GM18498 (cell line): ENCODE measurements at regions not wholly inside any gene's neighbourhood (a gene's known extent, or its start where the extent isn't known, plus 50 kb on each side); places are given as distances from the start of the nearest gene placed in this dataset.
A peak's percentile ranks its signal among the peaks of the same experiment; 100 is the strongest.

Experiments
- ATAC-seq: cut with Tn5 transposase; IDR thresholded peaks from one replicate; pipeline ENCODE4 v1.9.1; 2021; ENCODE audit warnings: mild to moderate bottlenecking, moderate library complexity; ENCODE audit not compliant: unreplicated experiment

DNA sequence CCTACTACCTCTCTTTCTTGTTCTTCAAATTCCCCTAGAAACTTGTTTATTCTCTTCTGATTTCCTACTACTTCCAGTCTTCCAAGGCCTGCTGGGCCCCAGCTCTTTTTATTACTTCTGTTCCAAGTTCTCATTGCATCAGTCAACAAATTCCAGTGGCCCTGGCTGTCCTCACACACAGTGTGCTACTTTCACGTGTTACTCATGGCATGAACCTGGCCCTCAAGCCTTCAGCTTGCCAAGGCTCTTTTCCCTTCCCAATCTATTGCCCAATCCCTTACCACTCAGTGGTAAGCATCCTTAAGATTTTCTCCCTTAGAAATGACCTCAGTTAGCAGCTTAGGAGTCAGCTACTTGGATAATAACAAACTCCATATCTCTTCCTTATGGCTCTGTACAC is 613.5 kb downstream of the LMO4 start:
- ATAC-seq = no peak

DNA sequence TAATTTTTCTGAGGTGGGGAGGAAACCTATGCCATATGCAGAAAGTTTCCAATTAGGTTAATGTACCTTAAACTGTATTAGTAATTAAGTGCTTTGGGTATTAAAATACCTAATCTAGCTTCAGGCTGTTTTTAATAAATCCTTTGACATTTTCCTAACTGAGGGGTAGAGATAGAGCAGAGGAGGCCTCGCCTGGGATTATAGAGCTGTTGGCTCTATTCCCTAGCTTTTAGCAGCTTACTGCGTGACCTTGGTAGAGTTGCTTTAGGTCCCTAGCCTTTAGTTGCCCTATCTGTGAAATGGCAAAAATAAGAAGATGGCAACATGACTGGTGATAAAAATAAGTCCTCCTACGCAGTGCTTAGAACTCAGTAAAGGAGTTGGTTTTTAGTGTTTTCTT is 621.0 kb downstream of the LMO4 start:
- no peak for ATAC-seq

DNA sequence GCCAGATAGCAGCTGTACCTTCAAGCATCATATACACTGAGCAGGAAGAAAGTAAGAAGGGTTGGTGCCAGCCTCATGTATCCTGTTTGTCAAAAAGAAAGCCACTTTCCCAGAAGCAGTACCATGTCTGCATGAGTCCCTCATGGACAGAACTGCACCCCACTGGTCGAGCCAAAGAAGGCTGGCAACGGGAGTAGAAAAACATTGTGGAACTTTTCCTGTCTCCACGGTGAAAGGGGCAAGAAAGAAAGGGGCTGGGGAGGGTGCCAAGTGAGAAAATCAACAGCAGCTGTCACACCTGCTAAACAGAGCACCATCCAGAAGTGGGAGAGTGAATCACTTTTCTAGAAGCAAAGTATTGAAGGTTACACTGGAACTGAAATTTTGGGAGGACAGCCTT is 621.7 kb downstream of the LMO4 start:
- ATAC-seq = no peak

DNA sequence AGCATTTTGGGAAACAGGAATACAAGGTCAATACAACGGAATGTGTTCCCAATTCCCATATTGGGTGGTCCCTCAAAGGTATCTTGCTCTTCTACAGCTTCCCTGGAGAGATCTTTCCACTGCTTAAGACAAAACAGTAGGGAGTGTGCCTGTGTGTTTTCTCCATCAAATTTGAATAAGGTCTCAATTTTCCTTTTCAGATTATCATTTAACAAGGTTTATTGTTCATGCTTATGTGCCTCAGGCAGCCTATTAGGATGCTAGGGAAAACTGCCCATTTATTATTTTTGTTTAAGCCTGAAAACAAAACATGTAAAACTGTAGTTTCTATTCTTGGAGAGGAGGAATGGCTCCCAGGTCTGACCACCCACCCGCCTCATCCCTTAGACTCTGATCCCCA is 622.7 kb downstream of the LMO4 start:
- no peak for ATAC-seq

GRCh38 chr1:87951852-87952251 is 623.2 kb downstream of the LMO4 start:
- ATAC-seq = no peak

DNA sequence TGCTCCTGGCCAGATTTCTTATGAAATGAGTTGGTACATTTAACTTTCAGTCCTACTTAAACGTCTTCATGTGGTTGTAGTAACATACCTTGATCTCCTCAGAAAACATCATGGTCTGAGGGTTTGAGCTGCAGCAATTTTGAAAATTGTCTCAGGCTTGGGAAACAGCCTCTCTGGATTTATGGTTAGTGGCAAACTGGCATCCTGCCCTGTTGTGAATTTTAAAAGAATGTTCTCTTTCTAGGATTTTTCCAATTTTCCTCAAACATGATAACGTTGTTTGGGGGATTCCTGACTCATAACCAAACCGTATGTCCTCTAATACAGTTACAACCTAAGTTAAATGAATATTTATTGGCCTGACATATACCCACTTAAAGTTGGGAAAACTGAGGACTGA is 624.4 kb downstream of the LMO4 start:
- ATAC-seq = no peak

DNA sequence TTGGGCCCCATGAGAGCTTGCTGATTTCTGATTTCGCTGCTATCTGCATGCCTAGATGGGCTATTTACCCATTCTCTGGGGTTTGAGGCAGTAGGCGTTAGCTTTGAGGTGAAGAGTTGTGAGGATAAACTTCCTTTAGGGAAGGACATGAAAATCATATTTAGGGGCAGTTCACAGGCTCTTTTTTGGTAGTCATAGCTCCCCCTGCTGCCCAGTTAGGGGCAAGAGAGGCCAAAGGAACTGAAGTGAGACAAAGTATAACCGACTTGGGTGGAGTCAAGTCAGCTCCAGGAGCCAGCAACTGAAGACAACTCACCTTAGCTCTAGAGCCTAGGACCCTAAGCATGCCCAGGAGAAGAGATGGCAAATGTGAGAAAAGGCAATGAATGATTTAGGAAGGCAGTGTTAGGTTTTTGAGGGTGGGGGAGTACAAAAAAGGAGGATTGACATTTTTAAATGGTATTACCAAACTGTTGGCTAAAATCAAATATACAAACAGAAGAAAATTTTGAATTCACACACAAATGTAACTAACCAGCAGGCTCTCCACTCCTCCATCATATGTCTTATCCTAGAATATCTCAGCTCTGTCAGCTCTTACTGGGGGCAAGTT is 625.2 kb downstream of the LMO4 start:
- ATAC-seq = peak; percentile 95

GRCh38 chr1:87955038-87955437 is 626.4 kb downstream of the LMO4 start:
- no peak for ATAC-seq

DNA sequence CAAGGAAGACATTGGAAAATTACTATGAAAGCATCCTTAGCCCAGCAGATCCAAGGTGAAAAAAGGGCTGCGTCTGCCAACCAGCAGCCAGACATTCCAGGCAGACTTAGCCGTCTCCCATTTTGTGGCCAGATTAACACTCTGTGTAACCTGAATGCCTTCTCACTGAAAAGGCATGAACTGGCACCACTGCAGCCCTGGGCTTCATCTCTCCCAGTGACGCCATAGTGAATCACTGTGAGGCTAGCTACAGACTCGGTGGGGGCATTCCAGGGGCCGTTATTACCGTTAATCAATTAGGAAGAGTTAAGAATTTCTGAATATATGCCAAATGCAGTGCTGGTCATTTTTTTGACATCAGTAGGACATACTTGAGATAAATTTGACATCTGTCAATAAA is 627.4 kb downstream of the LMO4 start:
- no peak for ATAC-seq

GRCh38 chr1:87956750-87957149 is 628.1 kb downstream of the LMO4 start:
- ATAC-seq = no peak

GRCh38 chr1:87957331-87957730 is 628.7 kb downstream of the LMO4 start:
- no peak for ATAC-seq

DNA sequence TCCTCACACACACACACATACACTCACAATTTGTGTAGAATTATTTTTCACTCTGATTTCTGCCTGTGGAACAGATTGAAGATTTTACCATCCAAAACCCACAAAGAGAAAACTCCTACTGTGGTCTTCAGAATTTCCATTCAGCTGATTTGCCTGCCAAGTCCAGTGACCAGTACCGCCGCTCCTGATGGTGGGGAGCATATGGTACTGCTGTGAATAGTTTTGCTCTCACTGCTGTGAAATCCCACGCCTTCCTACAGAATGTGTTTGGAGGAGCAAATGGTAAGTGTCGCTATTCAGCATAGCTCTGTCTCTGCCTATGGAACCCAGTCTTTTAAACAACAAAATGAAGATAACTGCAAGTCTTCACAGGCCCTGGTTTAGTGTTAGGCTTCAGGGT is 629.5 kb downstream of the LMO4 start:
- ATAC-seq = no peak

DNA sequence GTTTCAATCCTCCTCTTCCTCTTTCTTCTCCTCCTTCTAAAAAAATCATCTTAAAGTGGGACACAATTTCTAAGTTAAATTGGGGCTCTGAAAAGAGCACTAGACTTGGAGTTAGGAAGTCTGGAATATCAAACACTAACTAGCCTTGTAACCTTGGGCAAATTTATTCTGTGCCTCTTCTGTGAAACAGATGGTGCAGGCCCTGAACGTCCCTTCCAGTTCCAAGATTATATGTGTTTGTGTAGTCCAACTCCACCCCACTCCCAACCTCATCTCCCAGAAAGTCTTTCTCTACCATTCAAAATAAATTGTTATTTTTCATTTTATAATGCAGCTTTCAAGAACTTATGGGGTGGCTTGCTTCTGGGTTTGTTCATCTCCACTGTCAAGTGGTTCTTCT is 630.0 kb downstream of the LMO4 start:
- no peak for ATAC-seq

GRCh38 chr1:87959236-87959635 is 630.6 kb downstream of the LMO4 start:
- ATAC-seq = no peak

DNA sequence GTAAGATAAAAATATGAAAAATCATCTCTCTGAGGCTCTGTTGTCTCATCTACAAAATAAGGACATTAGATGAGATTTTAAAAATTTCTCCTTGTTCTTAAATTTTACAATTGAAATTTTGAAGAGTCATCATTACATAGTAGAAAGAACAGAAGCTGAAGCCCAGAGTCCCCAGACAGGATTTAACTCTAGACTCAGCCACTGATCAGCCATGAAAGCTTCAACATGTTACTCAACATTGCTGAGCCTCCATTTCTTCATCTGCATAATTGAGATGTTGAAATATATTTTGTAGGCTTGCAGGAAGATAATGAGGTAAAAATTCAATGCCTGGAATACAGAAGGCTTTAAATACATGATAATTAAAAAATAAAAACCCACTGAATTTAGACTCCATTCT is 633.3 kb downstream of the LMO4 start:
- ATAC-seq = no peak

GRCh38 chr1:87963556-87963955 is 634.9 kb downstream of the LMO4 start:
- ATAC-seq = no peak

DNA sequence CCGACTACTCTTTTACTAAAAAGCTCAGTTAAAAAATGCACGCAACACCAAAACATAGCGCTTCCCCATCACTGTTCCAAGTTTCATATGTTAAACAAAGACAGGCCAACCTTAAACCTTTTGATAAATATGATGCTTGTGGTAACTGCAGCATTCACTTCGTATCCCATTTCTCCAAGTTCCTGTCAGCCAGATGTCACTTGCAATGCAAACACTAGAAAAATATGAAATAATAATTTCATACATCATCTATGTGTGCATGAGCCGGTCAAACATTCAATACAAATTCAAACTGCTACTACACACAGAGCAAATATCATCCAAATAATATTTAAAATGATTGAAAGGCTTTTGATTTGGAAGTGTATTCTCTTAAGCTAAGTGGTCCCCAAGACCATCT is 636.5 kb downstream of the LMO4 start:
- ATAC-seq = no peak

DNA sequence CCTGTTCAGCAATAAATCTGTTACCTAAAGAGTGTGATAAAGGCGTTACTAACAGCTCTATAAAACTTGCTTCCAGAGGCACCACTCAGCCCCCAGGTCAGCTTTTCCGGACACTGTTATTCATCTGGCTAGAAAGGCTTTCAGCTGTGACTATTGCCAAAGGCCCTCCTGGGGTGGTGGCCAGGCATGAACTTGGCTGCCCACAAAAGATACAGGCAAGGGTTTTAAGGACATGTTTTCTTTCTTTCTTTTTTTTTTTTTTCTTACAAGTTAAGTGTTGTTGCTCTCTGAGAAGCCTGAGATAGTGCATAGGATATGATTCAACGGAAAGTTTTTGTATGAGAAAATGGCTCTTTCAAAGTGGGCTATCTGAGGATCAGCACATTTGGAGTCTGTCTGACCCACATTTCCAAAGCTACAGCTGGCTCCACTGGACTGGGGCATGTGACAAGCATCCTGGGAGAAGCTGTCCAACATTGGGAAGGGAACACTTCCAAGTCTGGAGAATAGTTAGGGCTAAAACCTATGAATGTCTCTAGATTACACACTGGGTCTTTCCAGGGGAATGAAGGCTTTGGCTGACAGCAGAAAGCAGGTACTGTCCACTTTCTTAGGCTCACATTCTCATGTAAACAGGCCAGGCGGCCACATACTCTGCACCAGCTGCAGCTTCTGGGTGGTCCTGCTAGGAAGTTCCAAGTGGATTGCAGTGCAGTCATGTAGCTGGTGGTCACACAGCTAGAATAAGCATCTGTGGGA is 639.7 kb downstream of the LMO4 start:
- ATAC-seq = no peak

DNA sequence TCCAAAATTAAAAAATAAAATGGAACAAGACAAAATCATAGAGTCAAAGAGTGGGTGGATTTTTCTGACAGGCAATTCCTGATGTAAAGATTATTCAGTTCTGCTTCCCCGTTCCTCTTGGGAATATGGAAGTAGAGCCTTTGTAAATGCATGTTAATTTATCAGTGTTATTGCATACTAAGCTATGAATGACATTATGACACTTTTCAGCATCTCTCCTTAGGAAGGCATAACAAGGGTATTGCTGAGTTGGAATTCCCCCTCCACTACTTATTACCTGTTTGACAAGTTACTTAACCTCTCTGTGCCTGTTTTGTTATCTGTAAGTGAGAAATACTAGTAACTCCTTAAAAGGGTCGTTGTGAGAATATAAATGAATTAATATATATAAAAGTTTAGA is 640.4 kb downstream of the LMO4 start:
- ATAC-seq = no peak

DNA sequence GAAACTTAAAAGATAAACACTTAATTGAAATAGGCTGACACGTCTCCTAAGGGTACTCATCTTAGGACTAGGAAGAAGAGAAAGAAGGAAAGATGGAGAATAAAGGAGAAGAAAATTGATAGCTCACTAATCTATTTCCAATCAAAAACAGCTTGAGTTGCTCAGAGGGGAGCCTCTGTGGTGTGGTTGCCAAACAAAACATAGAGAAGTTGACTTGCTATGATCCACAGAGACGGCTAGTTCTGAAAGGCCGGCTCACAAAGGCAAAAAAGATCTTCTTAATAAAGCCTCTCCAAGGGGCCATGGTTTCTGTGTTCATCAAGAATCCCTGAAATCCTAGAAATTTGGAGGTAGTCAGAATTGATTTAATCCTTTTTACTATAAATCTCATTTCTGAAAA is 644.1 kb downstream of the LMO4 start:
- ATAC-seq = no peak

GRCh38 chr1:87973896-87974295 is 645.2 kb downstream of the LMO4 start:
- ATAC-seq = no peak

DNA sequence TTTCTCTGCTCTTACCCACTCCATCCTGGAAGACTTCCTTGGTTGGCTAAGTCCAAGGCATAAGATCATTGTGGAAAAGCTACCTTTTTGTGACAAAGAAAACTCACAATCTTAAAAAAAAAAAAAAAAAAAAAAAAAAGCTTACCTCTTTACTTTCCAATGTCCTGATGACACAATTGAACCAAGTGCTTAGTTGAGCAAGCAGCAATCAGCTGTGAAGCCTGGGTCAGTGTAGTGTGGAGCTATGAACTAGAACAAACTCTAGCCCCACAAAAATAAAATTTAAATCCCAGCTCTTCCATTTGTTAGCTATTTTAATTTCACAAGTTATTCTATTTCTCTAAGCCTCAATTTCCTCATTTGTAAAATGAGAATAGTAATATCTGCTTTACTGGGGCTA is 647.6 kb downstream of the LMO4 start:
- no peak for ATAC-seq

- no peak for ATAC-seq
Measured at GRCh38 chr1:87977145-87977544, 648.5 kb downstream of the LMO4 start.
